ENCODE measurements at regions not wholly inside any gene's neighbourhood (a gene's known extent, or its start where the extent isn't known, plus 50 kb on each side); places are given as distances from the start of the nearest gene placed in this dataset.
"Not testable (repeated sequence)": the region's sequence is repeated elsewhere in the genome, so short reads cannot be mapped to it uniquely, and the experiment has no call there.

GRCh38 chr14:56454680-56455079 lies 124.9 kb upstream of the TMEM260 start:
- TF ChIP-seq, protein P1, sequence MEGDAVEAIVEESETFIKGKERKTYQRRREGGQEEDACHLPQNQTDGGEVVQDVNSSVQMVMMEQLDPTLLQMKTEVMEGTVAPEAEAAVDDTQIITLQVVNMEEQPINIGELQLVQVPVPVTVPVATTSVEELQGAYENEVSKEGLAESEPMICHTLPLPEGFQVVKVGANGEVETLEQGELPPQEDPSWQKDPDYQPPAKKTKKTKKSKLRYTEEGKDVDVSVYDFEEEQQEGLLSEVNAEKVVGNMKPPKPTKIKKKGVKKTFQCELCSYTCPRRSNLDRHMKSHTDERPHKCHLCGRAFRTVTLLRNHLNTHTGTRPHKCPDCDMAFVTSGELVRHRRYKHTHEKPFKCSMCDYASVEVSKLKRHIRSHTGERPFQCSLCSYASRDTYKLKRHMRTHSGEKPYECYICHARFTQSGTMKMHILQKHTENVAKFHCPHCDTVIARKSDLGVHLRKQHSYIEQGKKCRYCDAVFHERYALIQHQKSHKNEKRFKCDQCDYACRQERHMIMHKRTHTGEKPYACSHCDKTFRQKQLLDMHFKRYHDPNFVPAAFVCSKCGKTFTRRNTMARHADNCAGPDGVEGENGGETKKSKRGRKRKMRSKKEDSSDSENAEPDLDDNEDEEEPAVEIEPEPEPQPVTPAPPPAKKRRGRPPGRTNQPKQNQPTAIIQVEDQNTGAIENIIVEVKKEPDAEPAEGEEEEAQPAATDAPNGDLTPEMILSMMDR (IDR thresholded peaks at IDR 0.05; ENCODE audit: insufficient read depth, low read depth, low read length) = not testable (repeated sequence)
- TF ChIP-seq EZH2 (IDR thresholded peaks at IDR 0.05; ENCODE audit: insufficient read depth, low read length) = not testable (repeated sequence)

All from astrocyte (in vitro differentiated cells and primary cell).